GM19372 (cell line): ENCODE measurements at regions not wholly inside any gene's neighbourhood (a gene's known extent, or its start where the extent isn't known, plus 50 kb on each side); places are given as distances from the start of the nearest gene placed in this dataset.

Experiments used
- ATAC-seq: cut with Tn5 transposase; IDR thresholded peaks from one replicate; pipeline ENCODE4 v1.9.1; 2021; ENCODE audit warnings: mild to moderate bottlenecking, low read depth, moderate library complexity; ENCODE audit not compliant: unreplicated experiment

- no peak for ATAC-seq
These were observed 219.5 kb upstream of the DTNBP1 start for GRCh38 chr6:15882345-15882744.

GRCh38 chr6:15881150-15881549, 218.3 kb upstream of the DTNBP1 start:
- ATAC-seq = no peak

GRCh38 chr6:15880262-15880973, 217.6 kb upstream of the DTNBP1 start:
- no peak for ATAC-seq

- ATAC-seq = peak; percentile 77
These were observed 216.8 kb upstream of the DTNBP1 start for GRCh38 chr6:15879371-15880261.

- ATAC-seq = no peak
These were observed 214.4 kb upstream of the DTNBP1 start for GRCh38 chr6:15877231-15877630.

GRCh38 chr6:15876406-15876805, 213.6 kb upstream of the DTNBP1 start:
- ATAC-seq = peak; percentile 50

GRCh38 chr6:15875797-15876196, 213.0 kb upstream of the DTNBP1 start:
- ATAC-seq = no peak

GRCh38 chr6:15874821-15875220, 212.0 kb upstream of the DTNBP1 start:
- ATAC-seq = no peak

GRCh38 chr6:15874326-15874725, 211.5 kb upstream of the DTNBP1 start:
- ATAC-seq = no peak

GRCh38 chr6:15872241-15873103, 209.6 kb upstream of the DTNBP1 start:
- no peak for ATAC-seq

- no peak for ATAC-seq
These were observed 208.4 kb upstream of the DTNBP1 start for GRCh38 chr6:15871276-15871675.

- ATAC-seq = no peak
These were observed 207.7 kb upstream of the DTNBP1 start for GRCh38 chr6:15870333-15871043.

GRCh38 chr6:15864708-15865062, 201.9 kb upstream of the DTNBP1 start:
- ATAC-seq = no peak

- ATAC-seq = no peak
These were observed 201.3 kb upstream of the DTNBP1 start for GRCh38 chr6:15864038-15864707.

GRCh38 chr6:15862810-15863209, 200.0 kb upstream of the DTNBP1 start:
- no peak for ATAC-seq

- ATAC-seq = no peak
These were observed 198.7 kb upstream of the DTNBP1 start for GRCh38 chr6:15861486-15861885.

GRCh38 chr6:15854826-15855710, 192.2 kb upstream of the DTNBP1 start:
- no peak for ATAC-seq

GRCh38 chr6:15854378-15854777, 191.6 kb upstream of the DTNBP1 start:
- no peak for ATAC-seq

GRCh38 chr6:15853259-15853658, 190.4 kb upstream of the DTNBP1 start:
- ATAC-seq = no peak
